ENCODE measurements at regions not wholly inside any gene's neighbourhood (a gene's known extent, or its start where the extent isn't known, plus 50 kb on each side); places are given as distances from the start of the nearest gene placed in this dataset.

- TF ChIP-seq EZH2 (IDR thresholded peaks at IDR 0.05; ENCODE audit: borderline replicate concordance, low read depth, low read length, poor library complexity, severe bottlenecking) (no peak), CTCF (conservative IDR thresholded peaks at IDR 0.05; ENCODE audit: low read depth, low read length) (no peak)
These were observed 303.1 kb downstream of the SS18 start for GRCh38 chr18:25787276-25787675.

Measured in A673 (cell line).